HL-60 (cell line): ENCODE measurements at regions not wholly inside any gene's neighbourhood (a gene's known extent, or its start where the extent isn't known, plus 50 kb on each side); places are given as distances from the start of the nearest gene placed in this dataset.

ENCODE experiments used
- DNase-seq, 2 experiments: peaks; one replicate each; pipeline ENCODE4 v3.0.0-alpha.2; 2010 to 2020; ENCODE audit warnings: low read depth in 1 of 2, low spot score in 1 of 2
- H3K27ac ChIP-seq: fragments of 250-450 bp; sonication (Bioruptor Pico); replicated peaks from 2 replicates; pipeline ENCODE4 v1.5.1; 2020; ENCODE audit warnings: mild to moderate bottlenecking, moderate library complexity
- H3K27me3 ChIP-seq: fragments of 250-450 bp; sonication (Bioruptor Pico); 2 replicates; pipeline ENCODE4 v1.5.1; 2021; ENCODE audit warnings: mild to moderate bottlenecking, moderate library complexity; ENCODE audit not compliant: insufficient read depth, poor library complexity, severe bottlenecking
- H3K4me3 ChIP-seq: replicated peaks from 2 replicates; pipeline ENCODE4 v1.5.1; 2011; ENCODE audit warnings: mild to moderate bottlenecking, control low read depth, low read length; ENCODE audit not compliant: insufficient read depth
- CTCF ChIP-seq: IDR thresholded peaks from one replicate; pipeline ENCODE4 v1.5.1; 2011; ENCODE audit warnings: low read length, control low read depth, inconsistent platforms; ENCODE audit not compliant: insufficient read depth
- GABPA ChIP-seq: IDR thresholded peaks from 2 replicates; pipeline ENCODE4 v1.6.1; 2012; ENCODE audit warnings: low read depth
- POLR2AphosphoS5 ChIP-seq: IDR thresholded peaks from 2 replicates; pipeline ENCODE4 v1.6.1; 2012; ENCODE audit warnings: low read depth
- REST ChIP-seq: IDR thresholded peaks from 2 replicates; pipeline ENCODE4 v1.6.1; 2012; ENCODE audit warnings: low read depth; ENCODE audit not compliant: insufficient replicate concordance
- SPI1 ChIP-seq: IDR thresholded peaks from 2 replicates; pipeline ENCODE4 v1.6.1; 2012; ENCODE audit warnings: low read depth, mild to moderate bottlenecking, borderline replicate concordance

- Histone ChIP-seq H3K4me3 (no peak overlapping the region), H3K27me3 (no peaks in the 10 kb centered on the region), H3K27ac (no peak overlapping the region)
- no peak for DNase-seq
- TF ChIP-seq CTCF: no peak
- no peak for TF ChIP-seq GABPA
- TF ChIP-seq POLR2AphosphoS5: no peak
- no peak for TF ChIP-seq REST
- no peak for TF ChIP-seq SPI1
These were observed 159.6 kb downstream of the ACTL7B start for GRCh38 chr9:108696156-108696555.

GRCh38 chr9:108694170-108694569 lies 161.6 kb downstream of the ACTL7B start:
- no peak overlapping the region for H3K27ac ChIP-seq
- no peaks in the 10 kb centered on the region for H3K27me3 ChIP-seq
- no peak for TF ChIP-seq CTCF
- TF ChIP-seq POLR2AphosphoS5: no peak
- no peak for TF ChIP-seq GABPA
- TF ChIP-seq SPI1: no peak
- no peak overlapping the region for H3K4me3 ChIP-seq
- DNase-seq: no peak

GRCh38 chr9:108691614-108692013 lies 164.2 kb downstream of the ACTL7B start:
- no peak overlapping the region for H3K4me3 ChIP-seq
- H3K27ac ChIP-seq: no peak overlapping the region
- TF ChIP-seq GABPA: no peak
- TF ChIP-seq CTCF: no peak
- TF ChIP-seq REST: no peak
- TF ChIP-seq POLR2AphosphoS5: no peak
- no peak for TF ChIP-seq SPI1
- no peak for DNase-seq
- H3K27me3 ChIP-seq: no peaks in the 10 kb centered on the region

- H3K27me3 ChIP-seq: no peaks in the 10 kb centered on the region
- TF ChIP-seq CTCF (no peak), REST (no peak), POLR2AphosphoS5 (no peak)
- no peak overlapping the region for H3K27ac ChIP-seq
These were observed 167.1 kb downstream of the ACTL7B start for GRCh38 chr9:108688676-108689075.

More at GRCh38 chr9:108688676-108689075, 167.1 kb downstream of the ACTL7B start:
- no peak for DNase-seq
- H3K4me3 ChIP-seq: no peak overlapping the region
